Suprapubic skin (tissue), 4 donors: ENCODE measurements at regions not wholly inside any gene's neighbourhood (a gene's known extent, or its start where the extent isn't known, plus 50 kb on each side); places are given as distances from the start of the nearest gene placed in this dataset.

Experiments used
- DNase-seq, 2 donors: peaks; one replicate each; pipeline ENCODE4 v3.0.0-alpha.2; 2019; ENCODE audit warnings: low spot score in 2 of 2
- H3K27ac ChIP-seq: fragments of 200-600 bp; sonication (generic); one replicate; pipeline ENCODE4 v1.5.1; 2019
- H3K27me3 ChIP-seq: fragments of 200-600 bp; sonication (generic); one replicate; pipeline ENCODE4 v1.5.1; 2019
- H3K36me3 ChIP-seq: fragments of 200-600 bp; sonication (generic); one replicate; pipeline ENCODE4 v1.5.1; 2019
- H3K4me1 ChIP-seq: fragments of 200-600 bp; sonication (generic); one replicate; pipeline ENCODE4 v1.5.1; 2019
- H3K4me3 ChIP-seq: fragments of 200-600 bp; sonication (generic); one replicate; pipeline ENCODE4 v1.5.1; 2019; ENCODE audit warnings: mild to moderate bottlenecking
- H3K9me3 ChIP-seq: fragments of 200-600 bp; sonication (generic); one replicate; pipeline ENCODE4 v1.5.1; 2019
- CTCF ChIP-seq, 2 donors: fragments of 200-600 bp in 1 of 2; fragments of 450-650 bp in 1 of 2; sonication (generic) in 1 of 2; IDR thresholded peaks; one replicate each; pipeline ENCODE4 v1.5.1; 2016 to 2019; ENCODE audit warnings: antibody characterized with exemption in 2 of 2, mild to moderate bottlenecking in 1 of 2, moderate library complexity in 1 of 2
- EP300 ChIP-seq: sonication (generic); formaldehyde crosslinking; IDR thresholded peaks from one replicate; pipeline ENCODE4 v1.6.1; 2017; ENCODE audit warnings: antibody characterized with exemption
- POLR2A ChIP-seq, 2 donors: fragments of 450-650 bp; IDR thresholded peaks; one replicate each; pipeline ENCODE4 v1.6.1; 2017; ENCODE audit warnings: antibody characterized with exemption in 2 of 2, mild to moderate bottlenecking in 2 of 2, moderate library complexity in 2 of 2
- POLR2AphosphoS5 ChIP-seq, 3 donors: sonication (generic); formaldehyde crosslinking; IDR thresholded peaks; one replicate each; pipeline ENCODE4 v1.6.1; 2017; ENCODE audit warnings: antibody characterized with exemption in 3 of 3
- WGBS: methylation state at CpG from one replicate; pipeline ENCODE4 v1.1.5; 2018; 5-methylcytosine and 5-hydroxymethylcytosine counted together

DNA sequence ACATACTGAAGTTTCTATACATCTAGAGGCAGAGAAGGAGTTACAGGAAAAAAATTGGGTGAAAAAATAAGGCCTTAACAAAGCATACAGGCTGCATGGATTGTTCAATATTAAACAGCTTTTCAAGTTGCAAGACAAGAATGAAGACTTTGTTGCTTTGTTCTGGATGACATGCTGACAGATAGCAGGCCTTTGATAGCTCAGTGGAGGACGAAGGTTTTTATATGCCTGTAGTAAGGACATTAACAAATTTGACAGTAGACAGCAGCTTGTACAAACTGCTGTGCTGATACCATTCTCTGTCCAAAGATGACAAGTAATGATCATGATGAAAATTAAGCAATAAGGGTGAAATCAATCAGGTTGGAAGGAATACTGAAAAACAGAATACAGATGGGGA lies 309.9 kb downstream of the NKX6-1 start:
- no peaks in the 10 kb centered on the region for H3K9me3 ChIP-seq
- DNase-seq: no peak
- 44% methylated on average over 1 of the region's 1 CpG for WGBS
- TF ChIP-seq EP300 (no peak), POLR2AphosphoS5 (IDR thresholded peaks at IDR 0.05) (no peak), CTCF (IDR thresholded peaks at IDR 0.05) (no peak), POLR2A (IDR thresholded peaks at IDR 0.05) (no peak)
- H3K27me3 ChIP-seq: no peaks in the 10 kb centered on the region
- H3K27ac ChIP-seq: no peak overlapping the region
- no peak overlapping the region for H3K4me3 ChIP-seq
- no peaks in the 10 kb centered on the region for H3K4me1 ChIP-seq
- no peaks in the 10 kb centered on the region for H3K36me3 ChIP-seq

DNA sequence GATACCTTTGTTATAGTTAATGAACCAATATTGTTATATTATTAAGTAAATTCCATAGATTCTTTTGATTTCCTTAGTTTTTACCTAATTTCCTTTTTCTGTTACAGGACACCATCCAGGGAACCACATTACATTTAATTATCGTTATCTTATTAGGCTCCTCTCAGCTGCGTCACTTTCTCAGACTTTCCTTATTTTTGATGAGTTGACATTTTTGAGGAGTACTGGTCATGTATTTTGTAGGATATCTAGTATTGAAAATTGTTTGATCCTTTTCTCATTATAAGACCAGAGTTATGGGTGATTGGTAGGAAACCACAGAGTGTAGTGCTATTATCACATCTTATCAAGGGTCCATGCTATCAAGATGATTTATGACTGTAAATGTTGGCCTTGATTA lies 319.7 kb downstream of the NKX6-1 start:
- TF ChIP-seq EP300 (no peak), POLR2AphosphoS5 (IDR thresholded peaks at IDR 0.05) (no peak), CTCF (IDR thresholded peaks at IDR 0.05) (no peak), POLR2A (IDR thresholded peaks at IDR 0.05) (no peak)
- WGBS: 97% methylated on average over 2 of the region's 2 CpGs

DNA sequence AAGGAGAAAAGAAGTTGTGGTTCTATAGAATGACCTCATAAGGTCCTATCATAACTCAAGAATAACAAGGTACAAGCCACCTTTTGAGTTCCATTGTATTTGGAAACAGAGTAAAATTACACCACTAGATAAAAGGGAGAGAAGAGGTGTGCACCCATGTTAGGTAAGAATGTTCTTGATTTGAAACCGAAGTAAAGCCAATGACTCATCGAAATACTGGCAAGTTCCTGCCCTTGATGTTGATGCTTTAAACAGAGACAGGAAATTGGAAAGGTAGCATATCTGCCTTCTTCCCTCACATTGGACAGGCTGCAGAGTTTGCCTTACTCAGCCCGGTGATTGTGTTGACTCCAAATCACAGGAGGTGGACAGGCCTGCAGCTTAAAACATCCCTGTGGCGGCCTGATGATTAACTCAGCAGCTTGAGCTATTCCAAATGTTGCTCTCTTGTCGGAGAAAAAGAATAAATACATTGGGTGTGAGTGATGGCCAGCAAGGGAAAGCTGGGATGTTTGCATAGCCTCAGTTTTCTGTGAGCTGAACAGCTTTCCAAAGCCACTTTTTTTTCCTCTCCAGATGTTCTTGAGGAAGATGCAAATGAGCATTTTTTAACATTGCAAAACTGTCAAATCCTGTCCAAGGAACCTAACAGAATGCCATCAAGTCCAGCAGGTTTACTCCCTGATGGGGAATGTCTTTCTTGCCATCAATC lies 321.1 kb downstream of the NKX6-1 start:
- Histone ChIP-seq H3K36me3 (no peaks in the 10 kb centered on the region), H3K27ac (no peak overlapping the region), H3K9me3 (no peaks in the 10 kb centered on the region), H3K4me1 (no peaks in the 10 kb centered on the region), H3K27me3 (no peaks in the 10 kb centered on the region), H3K4me3 (no peak overlapping the region)
- WGBS: 50% methylated on average over 5 of the region's 5 CpGs
- no peak for TF ChIP-seq POLR2A (IDR thresholded peaks at IDR 0.05)
- TF ChIP-seq CTCF (IDR thresholded peaks at IDR 0.05): no peak
- TF ChIP-seq EP300: no peak
- no peak for DNase-seq

More for the DNA sequence above, 319.7 kb downstream of the NKX6-1 start:
- Histone ChIP-seq H3K27me3 (no peaks in the 10 kb centered on the region), H3K36me3 (no peaks in the 10 kb centered on the region), H3K27ac (no peak overlapping the region), H3K4me3 (no peak overlapping the region), H3K9me3 (no peaks in the 10 kb centered on the region), H3K4me1 (no peaks in the 10 kb centered on the region)
- DNase-seq: no peak

DNA sequence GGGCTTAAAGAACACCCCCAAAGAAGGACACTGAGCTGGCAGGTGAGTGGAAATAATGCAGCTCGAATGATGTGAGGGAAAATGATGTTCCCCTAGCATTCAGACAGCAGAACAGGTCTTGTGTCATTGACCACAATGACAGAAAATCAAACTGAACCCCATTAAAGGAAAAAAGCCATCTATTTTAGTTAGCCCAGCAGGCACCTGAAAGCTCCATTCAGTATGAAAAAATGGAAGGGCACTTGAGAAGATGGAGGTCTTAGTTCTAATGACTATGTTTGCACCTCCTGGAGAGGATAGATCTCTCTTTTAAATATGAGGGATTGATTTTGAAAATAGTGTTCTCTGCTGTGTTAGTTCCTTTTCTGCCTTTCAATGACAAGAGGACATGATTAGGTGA lies 323.1 kb downstream of the NKX6-1 start:
- no peaks in the 10 kb centered on the region for H3K9me3 ChIP-seq
- TF ChIP-seq POLR2AphosphoS5 (IDR thresholded peaks at IDR 0.05): no peak
- TF ChIP-seq CTCF (IDR thresholded peaks at IDR 0.05): no peak
- TF ChIP-seq EP300: no peak
- TF ChIP-seq POLR2A (IDR thresholded peaks at IDR 0.05): no peak
- no peak for DNase-seq
- no peak overlapping the region for H3K4me3 ChIP-seq
- H3K36me3 ChIP-seq: no peaks in the 10 kb centered on the region
- no peaks in the 10 kb centered on the region for H3K4me1 ChIP-seq
- 0% methylated on average over 1 of the region's 1 CpG for WGBS
- no peak overlapping the region for H3K27ac ChIP-seq
- no peaks in the 10 kb centered on the region for H3K27me3 ChIP-seq

- H3K27ac ChIP-seq: no peak overlapping the region
- H3K36me3 ChIP-seq: no peaks in the 10 kb centered on the region
- WGBS: 53% methylated on average over 1 of the region's 1 CpG
- TF ChIP-seq CTCF (IDR thresholded peaks at IDR 0.05) (no peak), POLR2AphosphoS5 (IDR thresholded peaks at IDR 0.05) (no peak), POLR2A (IDR thresholded peaks at IDR 0.05) (no peak), EP300 (no peak)
- H3K4me1 ChIP-seq: no peaks in the 10 kb centered on the region
- no peaks in the 10 kb centered on the region for H3K9me3 ChIP-seq
- no peaks in the 10 kb centered on the region for H3K27me3 ChIP-seq
- no peak overlapping the region for H3K4me3 ChIP-seq
- no peak for DNase-seq
Measured at GRCh38 chr4:84171871-84172270, 327.2 kb downstream of the NKX6-1 start.
